Endodermal cell (in vitro differentiated cells): ENCODE measurements at regions not wholly inside any gene's neighbourhood (a gene's known extent, or its start where the extent isn't known, plus 50 kb on each side); places are given as distances from the start of the nearest gene placed in this dataset.

ENCODE experiments used
- DNase-seq: peaks from one replicate; pipeline ENCODE4 v3.0.0-alpha.2; 2017
- H3K27ac ChIP-seq: 2 replicates; pipeline ENCODE4 v1.5.1; 2013; ENCODE audit warnings: mild to moderate bottlenecking, low read depth, low read length, moderate library complexity
- H3K27me3 ChIP-seq: 2 replicates; pipeline ENCODE4 v1.6.1; 2013; ENCODE audit warnings: mild to moderate bottlenecking, low read length, moderate library complexity; ENCODE audit not compliant: insufficient read depth, control insufficient read depth, poor library complexity, severe bottlenecking
- H3K36me3 ChIP-seq: 2 replicates; pipeline ENCODE4 v1.7.0; 2013; ENCODE audit warnings: mild to moderate bottlenecking, low read length, moderate library complexity; ENCODE audit not compliant: control insufficient read depth, insufficient read depth
- H3K4me1 ChIP-seq: one replicate; pipeline ENCODE4 v1.7.0; 2013; ENCODE audit warnings: low read length; ENCODE audit not compliant: control insufficient read depth, insufficient read depth
- H3K4me3 ChIP-seq: 2 replicates; pipeline ENCODE4 v1.5.1; 2013; ENCODE audit warnings: mild to moderate bottlenecking, low read length, moderate library complexity
- H3K9ac ChIP-seq: 2 replicates; pipeline ENCODE4 v1.6.1; 2013; ENCODE audit warnings: mild to moderate bottlenecking, low read length, moderate library complexity; ENCODE audit not compliant: poor library complexity, severe bottlenecking; ENCODE audit errors: extremely low read depth
- H3K9me3 ChIP-seq: 2 replicates; pipeline ENCODE4 v1.6.1; 2013; ENCODE audit warnings: mild to moderate bottlenecking, low read length, moderate library complexity; ENCODE audit not compliant: control insufficient read depth
- H3K27ac Mint-ChIP-seq: 2 replicates; pipeline ENCODE4 v1.8.0; 2020; ENCODE audit warnings: mixed read lengths
- H3K27me3 Mint-ChIP-seq: 2 replicates; pipeline ENCODE4 v1.8.0; 2021; ENCODE audit warnings: mild to moderate bottlenecking, mixed read lengths; ENCODE audit not compliant: insufficient read depth
- H3K36me3 Mint-ChIP-seq: 2 replicates; pipeline ENCODE4 v1.8.0; 2020; ENCODE audit warnings: low read depth, mixed read lengths
- H3K4me1 Mint-ChIP-seq: 2 replicates; pipeline ENCODE4 v1.8.0; 2020; ENCODE audit warnings: mixed read lengths
- H3K4me3 Mint-ChIP-seq: 2 replicates; pipeline ENCODE4 v1.8.0; 2020; ENCODE audit warnings: mild to moderate bottlenecking, moderate library complexity, mixed read lengths
- H3K9me3 Mint-ChIP-seq: 2 replicates; pipeline ENCODE4 v1.8.0; 2020; ENCODE audit warnings: mild to moderate bottlenecking, mixed read lengths
- CTCF ChIP-seq: fragments of 200-600 bp; sonication (generic); conservative IDR thresholded peaks from 2 replicates; pipeline ENCODE4 v1.5.0; 2021; ENCODE audit warnings: antibody characterized with exemption, mild to moderate bottlenecking
- WGBS, 2 experiments: methylation state at CpG; one replicate each; pipeline versions ENCODE4 v1.1.5 to v1.1.7; 2013; ENCODE audit warnings: missing lambda C conversion rate in 2 of 2, mixed read lengths in 1 of 2; ENCODE audit not compliant: insufficient coverage in 1 of 2, insufficient read length in 1 of 2; 5-methylcytosine and 5-hydroxymethylcytosine counted together

GRCh38 chr6:125598422-125598821 lies 151.0 kb upstream of the HEY2 start:
- Histone ChIP-seq H3K9me3 (peaks cover 2% of the 10 kb centered on the region), H3K27ac (no peak overlapping the region), H3K4me1 (no peaks in the 10 kb centered on the region), H3K36me3 (no peaks in the 10 kb centered on the region), H3K4me3 (no peak overlapping the region), H3K27me3 (no peaks in the 10 kb centered on the region), H3K9ac (no peak overlapping the region)
- TF ChIP-seq CTCF: no peak
- H3K27ac Mint-ChIP-seq: no peak overlapping the region
- peaks cover 3% of the 10 kb centered on the region for H3K9me3 Mint-ChIP-seq
- DNase-seq: no peak
- no peaks in the 10 kb centered on the region for H3K4me1 Mint-ChIP-seq
- no peak overlapping the region for H3K4me3 Mint-ChIP-seq
- H3K36me3 Mint-ChIP-seq: no peaks in the 10 kb centered on the region
- 89% methylated on average over 4 of the region's 5 CpGs for WGBS, 2 experiments
- no peaks in the 10 kb centered on the region for H3K27me3 Mint-ChIP-seq

- no peak overlapping the region for H3K4me3 Mint-ChIP-seq
- H3K36me3 Mint-ChIP-seq: no peaks in the 10 kb centered on the region
- H3K9me3 Mint-ChIP-seq: peaks cover 22% of the 10 kb centered on the region
- Histone ChIP-seq H3K4me1 (no peaks in the 10 kb centered on the region), H3K27ac (no peak overlapping the region), H3K27me3 (no peaks in the 10 kb centered on the region), H3K4me3 (no peak overlapping the region), H3K9ac (no peak overlapping the region), H3K36me3 (no peaks in the 10 kb centered on the region), H3K9me3 (peaks cover 5% of the 10 kb centered on the region)
- DNase-seq: no peak
- TF ChIP-seq CTCF: no peak
- 80 to 100% methylated on average over 1 of the region's 1 CpG for WGBS, 2 experiments
- H3K27ac Mint-ChIP-seq: no peak overlapping the region
- no peaks in the 10 kb centered on the region for H3K4me1 Mint-ChIP-seq
- H3K27me3 Mint-ChIP-seq: no peaks in the 10 kb centered on the region
These were observed 145.2 kb upstream of the HEY2 start for GRCh38 chr6:125604257-125604656.

- WGBS, 2 experiments: 34 to 38% methylated on average over 5 to 11 of the region's 11 CpGs
These were observed 137.7 kb upstream of the HEY2 start for GRCh38 chr6:125611573-125612344.

More at GRCh38 chr6:125611573-125612344, 137.7 kb upstream of the HEY2 start:
- H3K9me3 ChIP-seq: no peaks in the 10 kb centered on the region
- peak overlapping the region; percentile 81 for H3K27ac ChIP-seq
- H3K9ac ChIP-seq: no peak overlapping the region
- H3K36me3 Mint-ChIP-seq: no peaks in the 10 kb centered on the region
- H3K27me3 ChIP-seq: no peaks in the 10 kb centered on the region
- peak overlapping the region; percentile 26 for H3K4me3 Mint-ChIP-seq
- H3K4me1 ChIP-seq: no peaks in the 10 kb centered on the region
- H3K36me3 ChIP-seq: no peaks in the 10 kb centered on the region
- peaks cover 19% of the 10 kb centered on the region for H3K9me3 Mint-ChIP-seq
- peaks cover 19% of the 10 kb centered on the region for H3K4me1 Mint-ChIP-seq
- no peaks in the 10 kb centered on the region for H3K27me3 Mint-ChIP-seq
- H3K27ac Mint-ChIP-seq: peak overlapping the region; percentile 84
- TF ChIP-seq CTCF: no peak
- H3K4me3 ChIP-seq: peak overlapping the region; percentile 56
- peak; percentile 63 for DNase-seq
